ENCODE measurements at regions not wholly inside any gene's neighbourhood (a gene's known extent, or its start where the extent isn't known, plus 50 kb on each side); places are given as distances from the start of the nearest gene placed in this dataset.
A peak's percentile ranks its signal among the peaks of the same experiment; 100 is the strongest.
"Not testable (repeated sequence)": the region's sequence is repeated elsewhere in the genome, so short reads cannot be mapped to it uniquely, and the experiment has no call there.

DNA sequence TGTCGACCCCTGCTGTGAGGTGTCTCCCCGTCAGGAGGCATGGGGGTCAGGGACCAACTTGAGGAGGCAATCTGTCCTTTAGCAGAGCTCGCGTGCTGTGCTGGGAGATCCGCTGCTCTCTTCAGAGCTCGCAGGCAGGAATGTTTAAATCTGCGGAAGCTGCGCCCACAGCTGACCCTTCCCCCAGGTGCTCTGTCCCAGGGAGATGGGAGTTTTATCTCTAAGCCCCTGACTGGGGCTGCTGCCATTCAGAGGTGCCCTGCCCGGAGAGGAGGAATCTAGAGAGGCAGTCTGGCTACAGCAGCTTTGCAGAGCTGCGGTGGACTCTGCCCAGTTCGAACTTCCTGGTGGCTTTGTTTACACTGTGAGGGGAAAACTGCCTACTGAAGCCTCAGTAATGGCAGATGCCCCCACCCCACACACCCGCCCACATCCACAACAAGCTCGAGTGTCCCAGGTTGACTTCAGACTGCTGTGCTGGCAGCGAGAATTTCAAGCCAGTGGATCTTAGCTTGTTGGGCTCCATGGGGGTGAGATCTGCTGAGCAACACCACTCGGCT lies 133.1 kb downstream of the CENPC start:
- not testable (repeated sequence) for DNase-seq

DNA sequence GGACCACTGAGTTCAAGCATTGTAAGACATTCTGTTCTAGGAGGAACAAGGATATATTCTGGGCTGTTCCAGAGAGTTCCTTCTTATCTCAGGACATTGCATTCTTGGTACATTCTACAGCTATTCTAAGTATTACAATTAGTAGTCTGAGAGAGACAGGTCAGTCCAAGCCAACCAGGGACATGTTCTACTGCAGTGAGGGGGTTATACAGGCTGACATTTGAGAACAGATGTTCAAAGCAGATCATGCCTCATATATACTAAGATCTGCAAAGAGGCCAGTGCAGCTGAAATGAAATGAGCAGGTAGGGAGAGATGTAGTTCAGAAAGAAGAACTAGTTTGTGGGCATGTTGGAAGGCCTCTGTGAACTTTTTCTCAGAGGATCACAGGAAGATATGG lies 142.0 kb downstream of the CENPC start:
- DNase-seq, result peak; percentile 32

DNA sequence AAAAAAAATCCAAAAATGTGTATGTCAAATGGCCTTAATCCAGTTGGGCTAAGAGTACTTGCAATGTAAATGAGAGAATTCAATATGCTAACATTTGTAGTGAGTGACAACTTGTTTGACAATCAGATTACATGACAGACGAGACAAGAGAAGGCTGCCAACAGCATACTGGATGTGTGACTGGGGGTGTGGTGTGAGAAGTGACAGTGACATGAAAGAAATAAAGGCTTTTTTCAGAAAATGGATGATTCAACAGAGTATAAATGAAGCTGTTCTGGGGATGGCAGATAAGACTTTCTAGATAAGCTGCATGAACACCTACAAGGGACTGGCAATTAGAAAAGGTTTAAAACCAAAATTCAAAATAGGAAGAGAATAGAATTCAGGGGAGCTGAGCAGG lies 143.4 kb downstream of the CENPC start:
- peak; percentile 51 for DNase-seq

DNA sequence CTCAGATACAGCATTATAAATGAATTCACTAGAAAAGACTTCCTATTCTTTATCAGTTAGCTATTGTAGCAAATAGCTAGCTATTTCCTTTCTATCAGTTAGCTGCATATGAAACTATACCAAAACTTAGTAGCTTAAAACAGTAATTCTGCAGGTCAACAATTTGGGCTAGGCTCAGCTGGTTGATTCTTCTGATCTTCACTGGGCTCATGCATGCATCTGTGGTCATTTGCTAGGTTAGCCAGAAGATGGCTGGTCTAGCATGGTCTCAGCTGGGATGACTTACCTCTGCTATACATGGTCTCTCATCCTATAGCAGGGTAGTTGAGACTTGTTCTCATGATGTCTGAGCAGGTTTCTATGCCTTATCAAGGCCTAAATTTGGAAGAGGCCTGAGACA lies 147.4 kb downstream of the CENPC start:
- DNase-seq, result no peak

DNA sequence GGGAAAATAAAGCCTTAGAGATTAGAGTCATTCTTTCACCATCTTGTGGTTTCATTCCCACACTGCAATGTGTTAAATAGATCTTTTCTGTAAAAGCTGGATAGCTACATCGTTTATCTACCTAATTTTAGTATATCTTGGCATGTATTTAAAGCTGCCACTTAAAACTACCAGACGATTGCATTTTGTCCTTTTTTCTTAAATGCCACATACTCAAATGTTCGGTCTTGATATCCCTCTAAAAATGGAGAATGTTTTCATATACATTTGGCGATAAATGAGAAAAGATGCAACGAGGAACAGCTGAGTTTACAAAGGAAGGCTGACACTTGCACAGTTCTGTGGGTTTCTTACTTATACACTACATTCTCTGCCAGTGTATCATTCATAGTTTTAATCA lies 148.3 kb downstream of the CENPC start:
- DNase-seq, result no peak

DNA sequence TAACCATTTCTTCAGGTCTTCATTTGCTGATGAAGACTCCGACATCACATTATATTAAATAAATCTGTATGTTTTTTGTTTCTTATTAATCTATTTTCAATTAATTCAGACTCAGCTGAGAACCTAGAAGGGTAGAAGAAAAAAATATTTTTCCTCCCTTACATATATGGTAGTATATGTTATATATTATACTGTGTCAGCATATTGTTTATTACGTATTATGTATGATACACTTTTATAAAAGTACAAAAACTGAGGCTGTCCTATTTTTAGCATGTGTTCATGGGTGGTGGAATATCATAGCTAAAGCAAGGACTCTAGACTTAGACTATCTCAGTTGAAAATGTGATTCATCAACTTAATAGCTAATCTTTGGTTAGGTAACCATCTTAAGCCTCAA lies 149.3 kb downstream of the CENPC start:
- no peak for DNase-seq

DNA sequence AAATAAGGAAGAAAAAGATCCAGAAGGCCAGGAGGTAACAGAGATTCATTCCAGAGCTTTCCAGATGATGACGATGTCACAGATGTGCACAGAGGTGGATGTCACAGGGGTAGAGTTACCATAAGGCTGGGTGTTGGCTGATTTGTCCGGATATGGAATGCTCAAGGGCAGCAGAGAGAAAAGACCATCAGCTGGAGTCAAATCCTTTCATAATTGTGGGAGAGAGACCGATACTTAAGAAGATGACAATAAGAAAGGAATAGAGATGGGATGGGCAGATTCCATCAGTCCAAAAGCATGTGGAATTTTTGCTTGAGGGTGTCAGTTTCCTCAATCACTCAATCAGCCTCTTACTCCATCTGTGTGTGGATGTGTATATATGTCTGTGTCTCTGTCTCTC lies 150.4 kb downstream of the CENPC start:
- no peak for DNase-seq

DNA sequence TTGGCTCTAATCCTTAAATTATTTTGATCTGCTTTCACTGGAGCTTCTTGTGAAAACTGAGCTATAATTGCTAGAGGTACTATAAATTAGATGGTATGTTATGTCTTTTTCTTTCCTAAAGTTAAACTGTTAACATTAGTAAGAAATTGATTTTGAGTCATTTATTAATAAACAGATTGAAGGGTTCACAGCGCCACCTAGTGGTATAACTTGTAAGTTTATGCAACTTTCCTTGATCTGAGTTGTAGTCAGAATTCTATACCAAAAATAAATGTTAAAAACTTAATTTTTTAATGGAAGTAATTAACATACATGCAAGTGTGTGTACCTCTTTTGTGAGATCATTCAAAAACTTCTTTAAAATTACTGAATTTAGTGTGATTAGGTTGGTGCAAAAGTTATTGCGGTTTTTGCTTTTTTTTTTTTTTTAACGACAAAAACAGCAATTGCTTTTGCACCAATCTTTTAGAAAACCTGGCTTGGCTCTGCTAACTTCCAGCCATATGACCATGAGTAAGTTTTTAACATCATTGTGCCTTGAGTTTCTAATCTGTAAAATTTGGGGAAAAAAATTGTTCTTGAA lies 151.5 kb downstream of the CENPC start:
- peak; percentile 64 for DNase-seq

DNA sequence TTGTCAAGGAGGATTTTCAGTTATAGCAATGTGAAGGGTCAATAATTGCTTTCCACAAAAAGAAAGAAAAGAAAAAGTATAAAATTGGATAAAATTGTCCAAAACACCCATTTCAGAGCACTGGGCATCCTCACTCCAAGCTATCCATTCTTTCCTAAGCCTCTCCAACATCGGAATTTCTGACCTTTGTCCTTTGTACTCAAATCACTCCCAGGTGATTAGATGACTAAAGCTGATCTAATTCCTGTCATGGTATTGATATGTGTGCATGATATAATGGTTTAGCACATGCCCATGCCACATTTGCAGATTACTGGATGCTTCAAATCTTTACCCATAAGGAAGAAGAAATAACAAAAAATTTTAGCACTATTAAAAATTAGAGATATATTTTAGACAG lies 152.3 kb downstream of the CENPC start:
- no peak for DNase-seq

DNA sequence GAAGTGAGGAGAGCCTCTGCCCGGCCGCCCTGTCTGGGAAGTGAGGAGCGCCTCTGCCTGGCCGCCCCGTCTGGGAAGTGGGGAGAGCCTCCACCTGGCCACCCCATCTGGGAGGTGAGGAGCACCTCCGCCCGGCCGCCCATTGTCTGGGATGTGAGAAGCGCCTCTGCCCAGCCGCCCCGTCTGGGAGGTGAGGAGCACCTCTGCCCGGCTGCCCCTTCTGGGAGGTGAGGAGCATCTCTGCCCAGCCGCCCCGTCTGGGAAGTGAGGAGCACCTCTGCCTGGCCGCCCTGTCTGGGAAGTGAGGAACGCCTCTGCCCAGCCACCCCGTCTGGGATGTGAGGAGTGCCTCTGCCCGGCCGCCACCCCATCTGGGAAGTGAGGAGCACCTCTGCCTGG lies 163.9 kb downstream of the CENPC start:
- not testable (repeated sequence) for DNase-seq

DNA sequence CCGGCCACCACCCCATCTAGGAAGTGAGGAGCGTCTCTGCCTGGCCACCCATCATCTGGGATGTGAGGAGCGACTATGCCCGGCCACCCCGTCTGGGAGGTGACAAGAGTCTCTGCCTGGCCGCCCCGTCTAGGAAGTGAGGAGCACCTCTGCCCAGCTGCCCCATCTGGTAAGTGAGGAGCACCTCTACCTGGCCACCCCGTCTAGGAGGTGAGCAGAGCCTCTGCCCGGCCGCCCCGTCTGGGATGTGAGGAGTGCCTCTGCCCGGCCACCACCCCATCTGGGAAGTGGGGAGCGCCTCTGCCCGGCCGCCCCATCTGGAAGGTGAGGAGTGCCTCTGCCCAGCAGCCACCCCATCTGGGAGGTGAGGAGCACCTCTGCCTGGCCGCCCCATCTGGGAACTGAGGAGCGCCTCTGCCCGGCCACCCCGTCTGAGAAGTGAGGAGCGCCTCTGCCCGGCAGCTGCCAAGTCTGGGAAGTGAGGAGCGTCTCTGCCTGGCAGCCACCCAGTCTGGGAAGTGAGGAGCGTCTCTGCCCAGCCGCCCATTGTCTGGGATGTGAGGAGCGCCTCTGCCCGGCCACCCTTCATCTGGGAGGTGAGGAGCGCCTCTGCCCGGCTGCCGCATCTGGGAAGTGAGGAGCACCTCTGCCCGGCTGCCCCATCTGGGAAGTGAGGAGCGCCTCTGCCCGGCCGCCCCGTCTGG lies 164.4 kb downstream of the CENPC start:
- not testable (repeated sequence) for DNase-seq

DNA sequence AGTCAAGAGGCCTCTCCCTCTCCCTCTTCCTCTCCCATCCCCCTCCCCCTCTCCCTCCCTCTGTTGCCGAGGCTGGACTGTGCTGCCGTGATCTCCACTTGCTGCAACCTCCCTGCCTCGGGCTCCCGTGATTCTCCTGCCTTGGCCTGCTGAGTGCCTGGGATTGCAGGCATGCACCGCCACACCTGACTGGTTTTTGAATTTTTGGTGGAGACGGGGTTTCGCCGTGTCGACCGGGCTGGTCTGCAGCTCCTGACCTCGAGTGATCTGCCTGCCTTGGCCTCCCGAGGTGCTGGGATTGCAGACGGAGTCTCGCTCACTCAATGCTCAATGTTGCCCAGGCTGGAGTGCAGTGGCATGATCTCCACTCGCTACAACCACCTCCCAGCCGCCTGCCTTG lies 165.1 kb downstream of the CENPC start:
- DNase-seq, result no peak

DNA sequence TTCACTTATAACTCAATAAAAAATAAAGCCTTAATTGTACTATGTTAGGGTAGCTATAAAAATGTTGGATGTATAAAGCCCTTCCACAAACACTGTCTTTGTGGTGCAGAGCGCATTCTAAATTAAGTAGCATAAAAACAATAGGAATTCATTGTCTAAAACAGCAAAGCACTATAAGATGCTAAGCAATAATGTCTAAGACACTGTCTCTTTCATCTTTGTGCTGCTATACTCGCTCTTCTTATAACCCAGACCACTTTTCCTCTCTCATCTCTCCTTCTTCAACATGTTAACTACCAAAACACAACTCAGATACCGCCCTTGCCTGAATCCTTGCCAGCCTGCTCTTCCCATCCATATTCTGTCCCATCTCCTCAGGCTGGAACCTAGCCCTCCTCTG lies 170.0 kb downstream of the CENPC start:
- DNase-seq, result no peak

DNA sequence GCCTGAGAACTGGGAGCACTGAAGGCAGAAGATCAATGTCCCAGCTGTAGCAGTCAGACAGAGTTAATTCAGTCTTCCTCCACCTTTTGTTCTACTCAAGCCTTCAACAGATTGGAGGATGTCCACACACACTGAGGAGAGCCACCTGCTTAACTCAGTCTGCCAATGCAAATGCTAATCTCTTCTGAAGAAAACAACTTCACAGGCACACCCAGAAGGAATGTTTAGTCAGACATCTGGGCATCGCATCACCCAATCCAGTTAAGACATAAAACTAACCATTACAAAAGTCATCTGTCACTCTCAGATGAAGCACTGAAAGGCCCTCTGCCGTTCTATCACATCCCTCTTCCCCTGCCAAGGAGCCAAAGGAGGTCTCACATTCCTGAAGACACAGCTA lies 173.7 kb downstream of the CENPC start:
- no peak for DNase-seq

DNA sequence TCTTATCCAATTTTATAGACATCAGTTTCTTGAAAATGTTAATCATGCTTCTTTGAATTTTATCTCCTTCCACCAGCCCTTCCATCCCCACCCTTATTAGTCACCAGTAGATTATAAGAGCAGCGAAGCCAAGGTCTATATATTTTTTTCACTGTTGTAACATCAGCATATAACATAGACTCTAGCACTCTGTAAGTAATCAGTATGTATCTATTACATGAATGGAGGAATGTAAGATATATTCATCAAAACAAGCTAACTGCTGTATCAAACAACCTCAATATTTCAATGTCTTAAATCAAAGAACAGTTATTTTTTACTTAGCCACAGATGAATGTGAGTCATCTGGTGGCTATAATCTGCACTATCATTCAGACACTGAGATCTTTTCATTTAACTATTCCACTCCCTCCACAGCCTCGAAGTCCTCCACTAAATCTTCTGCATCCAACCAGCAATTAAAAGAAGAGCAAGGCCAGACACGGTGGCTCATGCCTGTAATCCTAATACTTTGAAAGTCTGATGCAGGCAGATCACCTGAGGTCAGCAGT lies 178.9 kb downstream of the CENPC start:
- peak; percentile 86 for DNase-seq

DNA sequence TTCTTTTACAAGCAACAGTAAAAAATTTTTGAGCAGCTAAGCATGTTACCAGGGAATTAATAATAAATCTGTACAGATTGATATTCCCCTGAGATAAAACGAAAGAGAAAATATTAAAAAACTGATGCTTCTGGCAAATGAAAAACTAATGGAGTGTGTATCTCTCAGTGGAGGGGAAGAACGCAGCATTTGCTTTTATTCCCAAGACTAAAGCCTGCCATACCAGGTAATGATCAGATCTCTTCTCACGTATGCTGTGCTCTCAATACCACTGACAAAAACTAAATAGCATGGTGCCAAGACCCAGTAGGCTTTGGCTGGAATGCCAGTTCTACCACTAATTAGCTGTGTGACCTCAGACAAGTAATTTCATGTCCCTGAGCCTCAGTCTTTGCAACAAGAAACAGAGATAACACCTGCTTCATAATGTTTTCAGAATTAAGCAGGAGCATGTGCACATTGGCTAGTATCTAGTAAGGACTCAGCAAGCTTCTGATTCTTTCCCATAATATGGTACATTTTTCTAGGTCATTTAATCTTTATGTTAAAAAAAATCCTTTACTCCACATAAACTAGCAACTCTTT lies 179.6 kb downstream of the CENPC start:
- peak; percentile 62 for DNase-seq

DNA sequence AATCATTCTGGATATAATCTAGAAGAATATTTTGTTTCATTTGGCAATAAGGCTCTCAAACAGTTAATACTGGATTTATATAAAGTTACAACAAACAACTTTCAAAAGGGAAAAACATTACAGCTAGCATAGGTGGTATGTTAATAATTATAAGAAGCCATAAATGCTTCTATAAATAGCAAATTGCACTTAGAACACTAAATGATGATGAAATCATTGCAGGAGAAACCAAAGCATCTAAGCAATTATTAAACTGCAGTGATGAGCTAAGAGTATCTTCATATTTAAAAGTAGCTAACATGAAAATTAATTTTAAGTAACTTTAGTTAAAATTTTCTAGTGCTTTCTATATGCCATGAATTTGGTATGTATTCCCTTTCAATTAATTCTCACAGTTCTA lies 189.5 kb downstream of the CENPC start:
- DNase-seq, result no peak

DNA sequence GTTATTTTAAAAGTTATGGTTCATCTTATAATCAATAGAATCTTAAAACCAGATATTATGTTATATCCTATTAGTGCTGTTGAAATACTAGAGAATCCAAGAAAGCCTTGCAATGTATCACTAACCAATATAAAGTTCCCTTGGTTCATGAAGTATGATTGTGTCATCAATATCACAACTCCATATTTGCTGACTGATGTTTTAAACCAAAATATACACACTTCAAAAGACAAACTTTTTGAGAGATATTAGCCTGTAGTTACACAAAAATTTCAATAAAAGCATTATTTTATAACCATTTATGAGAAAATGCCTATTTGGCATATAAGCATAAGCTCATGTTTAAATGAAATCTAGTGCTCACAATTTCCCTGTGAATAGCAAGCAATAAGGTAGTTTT lies 198.6 kb downstream of the CENPC start:
- DNase-seq, result no peak

DNA sequence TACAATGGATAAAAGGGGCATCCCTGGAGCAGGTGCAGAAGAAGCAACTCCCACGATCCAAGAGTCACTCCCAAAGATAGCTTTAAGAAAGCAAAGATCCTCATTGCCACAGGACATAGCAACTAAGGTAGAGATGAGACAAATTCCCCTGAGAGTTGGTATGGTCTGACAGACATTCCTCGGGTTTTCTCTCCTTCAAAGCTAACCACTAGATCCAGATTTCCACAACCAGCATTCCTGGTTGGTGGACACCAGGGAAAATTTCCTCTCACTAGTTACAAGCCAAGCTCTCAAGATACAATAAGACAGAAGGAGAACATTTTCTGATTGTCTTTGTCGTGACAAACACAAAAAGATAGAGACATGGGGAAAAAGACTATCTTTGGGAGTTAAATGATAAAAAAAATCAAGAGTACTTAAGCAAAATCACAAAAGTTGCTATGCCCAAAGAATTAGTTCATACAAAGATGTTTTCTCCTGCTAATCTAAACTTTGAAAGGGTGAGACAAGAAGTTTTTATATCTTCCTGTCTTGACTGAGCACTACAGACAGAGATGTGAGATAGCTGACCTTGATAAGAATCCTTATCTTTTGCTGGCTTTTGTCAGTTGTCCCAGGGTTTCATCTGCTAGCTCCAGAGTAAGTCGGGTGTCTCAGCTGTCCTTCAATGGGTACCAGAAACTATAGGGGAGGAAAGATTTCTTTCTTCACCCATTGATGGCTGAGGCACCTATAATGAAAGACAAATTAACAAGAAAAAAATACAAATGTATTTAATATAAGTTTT lies 200.5 kb downstream of the CENPC start:
- DNase-seq, result no peak

DNA sequence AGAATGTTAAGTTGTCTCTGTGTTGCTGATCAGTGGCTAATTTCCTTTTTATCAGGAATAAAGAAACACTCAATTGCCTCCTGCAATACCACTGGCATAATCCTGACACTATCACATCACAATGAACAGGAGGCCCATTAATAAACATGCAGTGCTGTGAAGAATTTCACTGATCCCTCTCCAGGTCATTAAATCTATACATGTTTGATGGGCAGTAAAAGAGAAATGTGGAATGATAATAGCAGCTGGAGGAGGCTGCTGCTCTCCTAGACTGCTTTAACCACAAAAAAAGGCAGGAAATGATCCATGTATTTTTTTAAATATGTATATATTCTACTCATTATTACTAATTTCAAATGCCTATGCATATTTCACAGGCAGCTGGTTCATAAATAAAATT lies 202.1 kb downstream of the CENPC start:
- DNase-seq, result no peak

DNA sequence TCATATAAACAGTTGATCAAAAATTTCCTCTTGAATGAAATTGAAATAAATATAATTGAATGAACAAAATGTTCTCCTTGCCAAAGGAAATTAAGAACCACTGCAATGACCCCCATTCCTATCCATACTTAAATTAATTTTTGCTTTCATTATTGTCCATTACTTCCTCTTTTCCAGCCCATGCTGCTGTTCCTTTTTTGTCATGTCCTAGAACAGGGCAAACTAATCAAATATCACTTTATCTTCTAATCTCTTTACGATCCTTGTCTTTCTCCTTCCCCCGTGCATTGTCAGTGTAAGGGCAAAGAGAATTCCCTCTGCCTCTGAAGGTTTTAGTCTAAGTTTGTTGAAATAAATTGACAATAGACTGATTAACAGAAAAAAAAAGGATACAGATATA lies 203.0 kb downstream of the CENPC start:
- peak; percentile 67 for DNase-seq

DNA sequence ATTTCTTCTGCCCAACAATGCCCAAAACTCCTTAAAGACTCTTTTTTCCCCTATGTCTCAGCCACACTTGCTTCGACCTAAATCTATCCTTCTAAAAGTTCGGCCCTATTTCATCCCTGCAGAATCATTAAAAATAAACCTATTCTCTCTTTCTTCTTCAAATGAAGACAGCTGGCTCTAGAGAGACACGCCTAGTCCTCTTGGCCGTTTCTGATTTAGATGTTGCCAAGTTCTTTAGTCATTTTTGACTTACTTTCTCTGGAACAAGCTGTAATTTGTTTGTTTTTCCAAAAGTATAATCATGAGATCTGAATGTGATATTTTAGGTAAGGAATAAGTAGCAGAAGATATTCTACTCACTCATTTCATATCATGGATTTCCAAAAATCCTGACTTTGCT lies 211.6 kb downstream of the CENPC start:
- no peak for DNase-seq

DNA sequence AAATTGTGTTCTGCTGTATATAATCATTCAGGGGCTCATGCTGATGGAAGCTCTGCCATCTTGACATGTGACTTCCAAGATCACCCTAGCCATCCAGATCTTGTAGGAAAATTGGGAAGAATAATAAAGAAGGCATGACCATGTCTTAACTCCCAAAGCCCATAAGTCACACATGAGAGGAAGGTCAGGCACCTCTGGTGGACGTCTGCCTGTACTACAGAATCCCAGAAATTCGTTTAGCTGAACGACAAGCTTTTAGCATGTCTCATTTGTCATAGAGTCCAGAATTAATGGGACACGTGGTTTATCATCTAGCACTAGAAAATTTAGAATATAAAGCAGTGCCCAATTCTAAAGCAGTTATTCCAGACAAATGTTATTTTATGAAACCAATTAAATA lies 212.7 kb downstream of the CENPC start:
- DNase-seq, result peak; percentile 59

Measured in OCI-M1 (cell line).